GM10266 (cell line): ENCODE measurements at regions not wholly inside any gene's neighbourhood (a gene's known extent, or its start where the extent isn't known, plus 50 kb on each side); places are given as distances from the start of the nearest gene placed in this dataset.
"Not testable (repeated sequence)": the region's sequence is repeated elsewhere in the genome, so short reads cannot be mapped to it uniquely, and the experiment has no call there.

Experiments used
- DNase-seq: peaks from one replicate; pipeline ENCODE4 v3.0.0; 2012; ENCODE audit errors: extremely low spot score
- TF ChIP-seq, protein P1 (sequence below): IDR thresholded peaks from 2 replicates; pipeline ENCODE4 v1.5.1; 2012; ENCODE audit warnings: mild to moderate bottlenecking, low read depth; ENCODE audit not compliant: control insufficient read depth, insufficient read depth; ENCODE audit errors: missing control alignments

- TF ChIP-seq, protein P1, sequence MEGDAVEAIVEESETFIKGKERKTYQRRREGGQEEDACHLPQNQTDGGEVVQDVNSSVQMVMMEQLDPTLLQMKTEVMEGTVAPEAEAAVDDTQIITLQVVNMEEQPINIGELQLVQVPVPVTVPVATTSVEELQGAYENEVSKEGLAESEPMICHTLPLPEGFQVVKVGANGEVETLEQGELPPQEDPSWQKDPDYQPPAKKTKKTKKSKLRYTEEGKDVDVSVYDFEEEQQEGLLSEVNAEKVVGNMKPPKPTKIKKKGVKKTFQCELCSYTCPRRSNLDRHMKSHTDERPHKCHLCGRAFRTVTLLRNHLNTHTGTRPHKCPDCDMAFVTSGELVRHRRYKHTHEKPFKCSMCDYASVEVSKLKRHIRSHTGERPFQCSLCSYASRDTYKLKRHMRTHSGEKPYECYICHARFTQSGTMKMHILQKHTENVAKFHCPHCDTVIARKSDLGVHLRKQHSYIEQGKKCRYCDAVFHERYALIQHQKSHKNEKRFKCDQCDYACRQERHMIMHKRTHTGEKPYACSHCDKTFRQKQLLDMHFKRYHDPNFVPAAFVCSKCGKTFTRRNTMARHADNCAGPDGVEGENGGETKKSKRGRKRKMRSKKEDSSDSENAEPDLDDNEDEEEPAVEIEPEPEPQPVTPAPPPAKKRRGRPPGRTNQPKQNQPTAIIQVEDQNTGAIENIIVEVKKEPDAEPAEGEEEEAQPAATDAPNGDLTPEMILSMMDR: no peak
- DNase-seq: no peak
Measured at GRCh38 chr6:78618970-78619369, 248.4 kb upstream of the IRAK1BP1 start.

DNA sequence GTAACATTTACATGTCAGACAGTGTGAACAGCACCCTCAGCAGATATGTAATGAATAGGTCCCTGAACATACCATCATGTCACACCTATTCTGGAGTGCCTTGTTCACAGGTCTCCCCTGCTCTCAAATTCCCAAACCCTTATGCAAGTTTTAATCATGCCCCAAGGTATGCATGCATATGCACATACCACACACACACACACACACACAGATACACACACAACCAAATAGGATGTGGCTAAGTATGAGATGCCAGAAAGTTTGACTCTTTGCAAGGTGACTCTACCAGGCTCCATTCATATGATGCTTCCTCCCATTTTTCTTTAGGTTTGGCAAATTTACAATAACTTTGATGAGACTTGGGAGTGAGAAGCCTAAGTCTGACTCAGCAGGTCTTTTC is 243.8 kb upstream of the IRAK1BP1 start:
- TF ChIP-seq, protein P1: no peak
- no peak for DNase-seq

GRCh38 chr6:78629154-78629721 is 238.1 kb upstream of the IRAK1BP1 start:
- TF ChIP-seq, protein P1: no peak
- DNase-seq: no peak

GRCh38 chr6:78629836-78630235 is 237.5 kb upstream of the IRAK1BP1 start:
- no peak for DNase-seq
- TF ChIP-seq, protein P1: no peak

GRCh38 chr6:78631976-78632375 is 235.4 kb upstream of the IRAK1BP1 start:
- TF ChIP-seq, protein P1: no peak
- DNase-seq: no peak

- TF ChIP-seq, protein P1: no peak
- no peak for DNase-seq
Measured at GRCh38 chr6:78639111-78640110, 227.9 kb upstream of the IRAK1BP1 start.

DNA sequence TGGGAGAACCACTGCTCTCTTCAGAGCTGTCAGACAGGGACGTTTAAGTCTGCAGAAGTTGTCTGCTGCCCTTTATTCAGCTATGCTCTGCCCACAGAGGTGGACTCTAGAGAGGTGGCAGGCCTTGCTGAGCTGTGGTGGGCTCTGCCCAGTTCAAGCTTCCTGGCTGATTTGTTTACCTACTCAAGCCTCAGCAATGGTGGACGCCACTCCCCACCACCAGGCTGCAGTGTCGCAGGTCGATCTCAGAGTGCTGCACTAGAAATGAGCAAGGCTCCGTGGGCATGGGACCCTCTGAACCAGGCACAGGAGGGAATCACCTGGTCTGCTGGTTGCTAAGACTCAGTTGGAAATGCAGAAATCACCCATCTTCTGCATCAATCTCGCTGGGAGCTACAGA is 223.4 kb upstream of the IRAK1BP1 start:
- DNase-seq: not testable (repeated sequence)

GRCh38 chr6:78646542-78647415 is 220.6 kb upstream of the IRAK1BP1 start:
- not testable (repeated sequence) for DNase-seq

DNA sequence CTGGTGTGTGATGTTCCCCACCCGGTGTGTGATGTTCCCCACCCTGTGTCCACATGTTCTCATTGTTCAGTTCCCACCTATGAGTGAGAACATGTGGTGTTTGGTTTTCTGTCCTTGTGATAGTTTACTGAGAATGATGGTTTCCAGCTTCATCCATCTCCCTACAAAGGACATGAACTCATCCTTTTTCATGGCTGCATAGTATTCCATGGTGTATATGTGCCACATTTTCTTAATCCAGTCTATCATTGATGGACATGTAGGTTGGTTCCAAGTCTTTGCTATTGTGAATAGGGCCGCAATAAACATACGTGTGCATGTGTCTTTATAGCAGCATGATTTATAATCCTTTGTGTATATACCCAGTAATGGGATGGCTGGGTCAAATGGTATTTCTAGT is 201.5 kb upstream of the IRAK1BP1 start:
- DNase-seq: not testable (repeated sequence)
